Prostate gland (tissue), 2 donors: ENCODE measurements at regions not wholly inside any gene's neighbourhood (a gene's known extent, or its start where the extent isn't known, plus 50 kb on each side); places are given as distances from the start of the nearest gene placed in this dataset.

Source experiments
- DNase-seq: peaks from one replicate; pipeline ENCODE4 v3.0.0-alpha.2; 2019; ENCODE audit warnings: low spot score
- H3K27ac ChIP-seq, 2 donors: fragments of 200-600 bp; sonication (generic); 2 replicates each; pipeline ENCODE4 v1.5.1; 2017 to 2019
- H3K27me3 ChIP-seq: fragments of 200-600 bp; sonication (generic); replicated peaks from 2 replicates; pipeline ENCODE4 v1.5.1; 2019; ENCODE audit not compliant: insufficient read depth
- H3K36me3 ChIP-seq, 2 donors: fragments of 200-600 bp; sonication (generic); 1 replicate in 1 of 2; 2 replicates in 1 of 2; pipeline versions ENCODE4 v1.5.1 to v1.8.1; 2017 to 2019
- H3K4me1 ChIP-seq: fragments of 200-600 bp; sonication (generic); replicated peaks from 2 replicates; pipeline ENCODE4 v1.5.1; 2019
- H3K4me3 ChIP-seq, 2 donors: fragments of 200-600 bp; sonication (generic); 2 replicates each; pipeline ENCODE4 v1.5.1; 2017 to 2019
- H3K9me3 ChIP-seq: fragments of 200-600 bp; sonication (generic); 2 replicates; pipeline ENCODE4 v1.5.1; 2017
- POLR2A ChIP-seq: fragments of 450-650 bp; IDR thresholded peaks from one replicate; pipeline ENCODE4 v1.6.1; 2016; ENCODE audit warnings: antibody characterized with exemption, mild to moderate bottlenecking
- POLR2AphosphoS5 ChIP-seq: sonication (generic); formaldehyde crosslinking; IDR thresholded peaks from one replicate; pipeline ENCODE4 v1.6.1; 2017; ENCODE audit warnings: antibody characterized with exemption
- WGBS: methylation state at CpG from one replicate; pipeline ENCODE4 v1.1.5; 2018; 5-methylcytosine and 5-hydroxymethylcytosine counted together
- intact Hi-C: fragments of 100-400 bp; cut with DNase I; formaldehyde crosslinking; loops from one replicate; pipeline ENCODE4 v1.14.2; 2022
- TF ChIP-seq, protein P1 (sequence below), 4 experiments: fragments of 200-600 bp in 2 of 4; fragments of 450-650 bp in 2 of 4; sonication (generic) in 2 of 4; IDR thresholded peaks; 1 replicate in 3 of 4; 2 replicates in 1 of 4; pipeline ENCODE4 v1.5.1; 2016 to 2019; ENCODE audit warnings: antibody characterized with exemption in 4 of 4, mild to moderate bottlenecking in 2 of 4, moderate library complexity in 2 of 4

DNA sequence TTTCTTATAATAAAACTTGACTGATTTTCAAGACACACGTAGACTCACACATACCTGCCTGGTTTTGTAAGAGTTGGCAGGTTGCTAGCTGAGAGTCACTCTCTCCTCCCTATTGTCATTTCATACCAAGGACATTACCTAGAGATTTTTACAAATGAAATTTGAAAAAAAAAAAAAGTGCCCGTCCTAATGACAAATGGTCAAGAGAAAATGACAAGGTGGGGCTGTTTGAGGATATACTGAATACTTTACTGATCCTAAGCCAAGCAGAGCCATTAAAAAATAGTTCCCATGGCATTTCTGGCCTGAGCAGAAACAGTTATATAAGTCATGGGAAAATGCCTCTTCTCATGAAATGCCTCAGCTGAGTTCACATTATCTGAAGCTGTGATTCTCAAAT, 150.2 kb downstream of the DYRK2 start:
- no peaks in the 10 kb centered on the region for H3K27me3 ChIP-seq
- TF ChIP-seq POLR2A (no peak), POLR2AphosphoS5 (no peak)
- TF ChIP-seq, protein P1, sequence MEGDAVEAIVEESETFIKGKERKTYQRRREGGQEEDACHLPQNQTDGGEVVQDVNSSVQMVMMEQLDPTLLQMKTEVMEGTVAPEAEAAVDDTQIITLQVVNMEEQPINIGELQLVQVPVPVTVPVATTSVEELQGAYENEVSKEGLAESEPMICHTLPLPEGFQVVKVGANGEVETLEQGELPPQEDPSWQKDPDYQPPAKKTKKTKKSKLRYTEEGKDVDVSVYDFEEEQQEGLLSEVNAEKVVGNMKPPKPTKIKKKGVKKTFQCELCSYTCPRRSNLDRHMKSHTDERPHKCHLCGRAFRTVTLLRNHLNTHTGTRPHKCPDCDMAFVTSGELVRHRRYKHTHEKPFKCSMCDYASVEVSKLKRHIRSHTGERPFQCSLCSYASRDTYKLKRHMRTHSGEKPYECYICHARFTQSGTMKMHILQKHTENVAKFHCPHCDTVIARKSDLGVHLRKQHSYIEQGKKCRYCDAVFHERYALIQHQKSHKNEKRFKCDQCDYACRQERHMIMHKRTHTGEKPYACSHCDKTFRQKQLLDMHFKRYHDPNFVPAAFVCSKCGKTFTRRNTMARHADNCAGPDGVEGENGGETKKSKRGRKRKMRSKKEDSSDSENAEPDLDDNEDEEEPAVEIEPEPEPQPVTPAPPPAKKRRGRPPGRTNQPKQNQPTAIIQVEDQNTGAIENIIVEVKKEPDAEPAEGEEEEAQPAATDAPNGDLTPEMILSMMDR (IDR thresholded peaks at IDR 0.05) = no peak
- intact Hi-C loops = no loop called here
- H3K9me3 ChIP-seq = no peaks in the 10 kb centered on the region
- H3K27ac ChIP-seq = no peak overlapping the region
- H3K36me3 ChIP-seq = no peaks in the 10 kb centered on the region
- no peaks in the 10 kb centered on the region for H3K4me1 ChIP-seq
- WGBS = 36% methylated on average over 2 of the region's 2 CpGs
- H3K4me3 ChIP-seq = no peak overlapping the region
- no peak for DNase-seq

DNA sequence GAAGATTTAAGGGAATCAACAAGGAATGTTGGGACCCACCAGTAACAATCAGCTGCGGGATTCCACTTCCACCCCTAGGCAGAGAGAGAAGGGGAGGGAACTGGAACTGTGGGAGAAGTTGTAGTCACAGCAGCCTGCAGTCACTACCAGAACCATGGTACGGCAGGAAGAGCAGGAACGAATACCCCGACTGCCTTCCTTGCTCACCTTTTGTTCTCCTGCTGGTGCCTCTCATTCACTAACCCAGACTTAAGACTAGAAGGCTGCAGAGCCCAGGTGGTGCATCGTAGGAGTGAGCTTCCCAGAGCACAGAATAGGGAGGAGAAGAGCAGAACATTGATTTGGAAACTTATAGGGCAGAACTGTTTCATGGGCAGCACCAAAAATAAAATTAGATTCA, 154.2 kb downstream of the DYRK2 start:
- Histone ChIP-seq H3K27ac (no peak overlapping the region), H3K9me3 (no peaks in the 10 kb centered on the region), H3K4me3 (no peak overlapping the region), H3K27me3 (no peaks in the 10 kb centered on the region), H3K4me1 (no peaks in the 10 kb centered on the region), H3K36me3 (no peaks in the 10 kb centered on the region)
- no peak for DNase-seq
- TF ChIP-seq POLR2AphosphoS5 = no peak
- TF ChIP-seq, protein P1 (IDR thresholded peaks at IDR 0.05) = no peak
- 58% methylated on average over 5 of the region's 5 CpGs for WGBS
- intact Hi-C loops = loop anchor here (5.0 kb wide), 1 partner anchor 85 kb away; no protein-coding TSS in a partner anchor

DNA sequence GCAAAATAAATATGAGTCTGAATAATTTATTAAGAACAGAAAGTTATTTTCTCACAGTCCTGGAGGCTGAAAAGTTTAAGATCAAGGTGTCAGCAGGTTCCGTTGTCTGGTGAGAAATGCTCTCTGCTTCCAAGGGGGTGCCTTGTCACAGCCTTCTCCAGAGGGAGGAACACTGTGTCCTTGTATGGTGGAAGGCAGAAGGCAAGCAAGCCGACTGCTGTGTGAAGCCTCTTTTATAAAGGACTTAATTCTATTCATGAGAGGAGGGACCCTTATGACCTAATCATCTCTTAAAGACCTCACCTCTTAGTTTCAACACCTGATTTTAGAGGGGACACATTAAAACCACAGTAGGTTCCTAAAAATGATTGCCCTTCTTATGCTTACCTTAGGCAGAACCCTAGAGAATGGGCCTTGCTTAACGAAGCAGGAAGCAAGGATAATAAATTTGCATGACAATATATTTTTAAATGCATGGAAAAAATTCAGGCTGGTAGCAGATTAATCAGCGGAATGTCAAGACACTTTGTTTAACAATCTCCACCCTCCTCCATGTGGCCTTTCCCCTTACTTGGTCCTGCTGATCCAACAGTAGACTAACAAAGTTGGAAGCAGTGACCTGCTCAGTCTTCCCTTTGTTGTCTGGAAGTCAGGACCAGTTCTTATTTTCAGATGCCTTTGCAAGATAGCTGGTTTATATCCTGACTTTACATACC, 154.9 kb downstream of the DYRK2 start:
- Histone ChIP-seq H3K27ac (no peak overlapping the region), H3K27me3 (no peaks in the 10 kb centered on the region), H3K4me3 (no peak overlapping the region), H3K9me3 (no peaks in the 10 kb centered on the region), H3K4me1 (no peaks in the 10 kb centered on the region), H3K36me3 (no peaks in the 10 kb centered on the region)
- TF ChIP-seq POLR2A = no peak
- intact Hi-C loops = loop anchor here (5.0 kb wide), 1 partner anchor 86 kb away; no protein-coding TSS in a partner anchor
- WGBS = 56% methylated on average over 4 of the region's 4 CpGs
- DNase-seq = no peak

DNA sequence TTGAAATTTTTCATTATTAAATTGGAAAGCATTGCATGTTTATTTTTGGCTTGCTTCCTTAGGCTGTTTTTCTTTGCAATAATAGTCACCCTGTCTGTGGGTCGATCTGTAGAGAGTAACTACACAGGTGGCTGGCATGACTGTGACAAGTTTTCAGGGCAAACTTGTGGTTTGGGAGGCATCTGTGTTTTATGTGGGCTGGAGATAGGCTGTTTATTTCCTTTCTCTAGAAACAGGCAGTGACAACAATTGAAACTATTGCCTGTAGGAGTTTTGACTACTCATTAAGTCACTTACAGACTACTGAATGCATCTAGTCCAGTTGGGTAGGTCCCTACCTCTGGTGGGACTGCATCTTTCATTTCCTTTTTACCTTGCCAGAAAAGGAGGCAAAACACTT, 155.6 kb downstream of the DYRK2 start:
- DNase-seq = no peak
- intact Hi-C loops = loop anchor here (5.0 kb wide), 1 partner anchor 87 kb away; no protein-coding TSS in a partner anchor

DNA sequence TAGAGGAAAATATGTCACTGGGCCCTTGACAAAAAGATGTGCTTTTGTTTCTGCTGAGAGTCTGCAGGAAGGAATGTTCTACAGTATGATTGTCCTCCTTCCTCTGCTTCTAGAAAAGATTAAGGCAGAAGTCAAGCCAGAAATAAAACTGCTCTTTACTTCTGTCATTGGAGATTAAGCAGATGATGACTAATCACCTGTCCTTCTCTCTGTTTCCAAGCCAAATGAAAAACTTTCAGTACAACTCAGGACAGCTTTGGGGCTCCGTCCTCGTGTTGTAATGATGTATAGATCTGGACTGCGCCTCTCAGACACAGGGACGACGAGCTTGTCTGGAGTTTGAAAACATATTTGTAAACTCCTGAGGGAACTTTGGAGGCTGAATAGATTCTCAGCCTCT, 159.3 kb downstream of the DYRK2 start:
- WGBS = 68% methylated on average over 5 of the region's 5 CpGs

More for the DNA sequence above, 155.6 kb downstream of the DYRK2 start:
- H3K4me1 ChIP-seq = no peaks in the 10 kb centered on the region
- no peaks in the 10 kb centered on the region for H3K36me3 ChIP-seq
- TF ChIP-seq POLR2A (no peak), POLR2AphosphoS5 (no peak)
- TF ChIP-seq, protein P1 (IDR thresholded peaks at IDR 0.05) = no peak
- no peak overlapping the region for H3K4me3 ChIP-seq
- no peaks in the 10 kb centered on the region for H3K27me3 ChIP-seq
- no peak overlapping the region for H3K27ac ChIP-seq
- no peaks in the 10 kb centered on the region for H3K9me3 ChIP-seq
- WGBS = 26% methylated on average over 1 of the region's 1 CpG

More for the DNA sequence above, 159.3 kb downstream of the DYRK2 start:
- no peak overlapping the region for H3K27ac ChIP-seq
- H3K36me3 ChIP-seq = no peaks in the 10 kb centered on the region
- intact Hi-C loops = no loop called here
- H3K4me1 ChIP-seq = no peaks in the 10 kb centered on the region
- no peak for DNase-seq
- no peaks in the 10 kb centered on the region for H3K9me3 ChIP-seq
- TF ChIP-seq POLR2AphosphoS5 (no peak), POLR2A (no peak)
- TF ChIP-seq, protein P1 (IDR thresholded peaks at IDR 0.05) = no peak
- no peak overlapping the region for H3K4me3 ChIP-seq
- no peaks in the 10 kb centered on the region for H3K27me3 ChIP-seq
